PC-3 (cell line): ENCODE measurements at regions not wholly inside any gene's neighbourhood (a gene's known extent, or its start where the extent isn't known, plus 50 kb on each side); places are given as distances from the start of the nearest gene placed in this dataset.

Experiments used
- ATAC-seq: fragments of 200-7000 bp; cut with Tn5 transposase; 2 replicates; pipeline ENCODE4 v1.9.1; 2020; ENCODE audit warnings: mild to moderate bottlenecking, moderate library complexity
- BruUV-seq: library from RNA; stranded (reverse); fragments of 400-500 nt; replicated peaks from 2 replicates; lab custom pipeline; 2021; lab: Mats Ljungman, UMichigan
- CTCF ChIA-PET: fragments of 300-600 bp; sonication (Branson Sonifier 250); formaldehyde crosslinking; loops from one replicate; lab custom pipeline; 2022; ENCODE audit warnings: antibody characterized with exemption; lab: Charles Lee
- POLR2A ChIA-PET: fragments of 300-600 bp; sonication (Branson Sonifier 250); formaldehyde crosslinking; loops from one replicate; lab custom pipeline; 2022; ENCODE audit warnings: antibody characterized with exemption; ENCODE audit not compliant: unreplicated experiment; lab: Charles Lee
- DNase-seq: peaks from one replicate; pipeline ENCODE4 v3.0.0-alpha.2; 2015
- H2AFZ ChIP-seq: fragments of 300-600 bp; sonication (generic); 2 replicates; pipeline ENCODE4 v1.6.0; 2016; ENCODE audit warnings: antibody characterized with exemption, low read length
- H3F3A ChIP-seq: fragments of 300-600 bp; sonication (generic); one replicate; pipeline ENCODE4 v1.6.0; 2017; ENCODE audit warnings: antibody characterized with exemption, low read length, control low read depth, mild to moderate bottlenecking; ENCODE audit not compliant: unreplicated experiment
- H3K27ac ChIP-seq: fragments of 300-600 bp; sonication (generic); 2 replicates; pipeline ENCODE4 v1.5.1; 2016; ENCODE audit warnings: mild to moderate bottlenecking, low read length
- H3K27me3 ChIP-seq: fragments of 300-600 bp; sonication (generic); 2 replicates; pipeline ENCODE4 v1.6.1; 2016; ENCODE audit warnings: low read length, mixed read lengths
- H3K36me3 ChIP-seq: fragments of 300-600 bp; sonication (generic); 2 replicates; pipeline ENCODE4 v1.6.1; 2016; ENCODE audit warnings: low read depth, mixed run types, low read length, mixed read lengths
- H3K4me1 ChIP-seq: fragments of 300-600 bp; sonication (generic); 2 replicates; pipeline ENCODE4 v1.5.1; 2016; ENCODE audit warnings: low read length; ENCODE audit not compliant: insufficient read depth
- H3K4me2 ChIP-seq: fragments of 300-600 bp; sonication (generic); 2 replicates; pipeline ENCODE4 v1.6.0; 2016; ENCODE audit warnings: low read length
- H3K4me3 ChIP-seq: fragments of 300-600 bp; sonication (generic); 2 replicates; pipeline ENCODE4 v1.5.1; 2016; ENCODE audit warnings: mild to moderate bottlenecking, low read length, mixed read lengths
- H3K79me2 ChIP-seq: fragments of 300-600 bp; sonication (generic); 2 replicates; pipeline ENCODE4 v1.6.1; 2017; ENCODE audit warnings: low read length, mixed read lengths
- H3K9ac ChIP-seq: fragments of 300-600 bp; sonication (generic); 2 replicates; pipeline ENCODE4 v1.6.0; 2016; ENCODE audit warnings: mild to moderate bottlenecking, low read length
- H3K9me2 ChIP-seq: fragments of 300-600 bp; sonication (generic); replicated peaks from 2 replicates; pipeline ENCODE4 v1.6.1; 2016; ENCODE audit warnings: mixed run types, low read length, mixed read lengths
- H3K9me3 ChIP-seq: fragments of 300-600 bp; sonication (generic); 2 replicates; pipeline ENCODE4 v1.6.1; 2016; ENCODE audit warnings: low read length, mixed read lengths
- H4K20me1 ChIP-seq: fragments of 300-600 bp; sonication (generic); 2 replicates; pipeline ENCODE4 v1.6.1; 2016; ENCODE audit warnings: low read length, mixed read lengths
- EZH2 ChIP-seq: fragments of 300-600 bp; sonication (generic); IDR thresholded peaks from one replicate; pipeline ENCODE4 v1.6.1; 2017; ENCODE audit warnings: antibody characterized with exemption, mild to moderate bottlenecking, low read length; ENCODE audit not compliant: unreplicated experiment
- EZH2phosphoT487 ChIP-seq: fragments of 300-600 bp; sonication (generic); IDR thresholded peaks from 2 replicates; pipeline ENCODE4 v1.6.1; 2018; ENCODE audit warnings: mild to moderate bottlenecking, antibody characterized with exemption, low read length, borderline replicate concordance
- intact Hi-C: fragments of 100-400 bp; cut with micrococcal nuclease; formaldehyde crosslinking; loops from 2 replicates; pipeline ENCODE4 v1.9.0; 2023
- TF ChIP-seq, protein P1 (sequence below): fragments of 300-600 bp; sonication (generic); conservative IDR thresholded peaks from 2 replicates; pipeline ENCODE4 v1.5.1; 2017; ENCODE audit warnings: antibody characterized with exemption, low read depth, mild to moderate bottlenecking, low read length

- no peaks in the 10 kb centered on the region for H3K9me3 ChIP-seq
- H3F3A ChIP-seq = no peaks in the 10 kb centered on the region
- ChIA-PET POLR2A (no interaction called here), CTCF (no interaction called here)
- H3K79me2 ChIP-seq = no peaks in the 10 kb centered on the region
- no peak for DNase-seq
- no TSS peak for BruUV-seq
- H3K27me3 ChIP-seq = no peaks in the 10 kb centered on the region
- H2AFZ ChIP-seq = no peak overlapping the region
- no peak overlapping the region for H3K4me2 ChIP-seq
- no peaks in the 10 kb centered on the region for H3K36me3 ChIP-seq
- intact Hi-C loops = no loop called here
- H3K4me3 ChIP-seq = no peak overlapping the region
- no peak overlapping the region for H3K27ac ChIP-seq
- no peaks in the 10 kb centered on the region for H3K9me2 ChIP-seq
- ATAC-seq = no peak
- TF ChIP-seq EZH2 (no peak), EZH2phosphoT487 (no peak)
- TF ChIP-seq, protein P1, sequence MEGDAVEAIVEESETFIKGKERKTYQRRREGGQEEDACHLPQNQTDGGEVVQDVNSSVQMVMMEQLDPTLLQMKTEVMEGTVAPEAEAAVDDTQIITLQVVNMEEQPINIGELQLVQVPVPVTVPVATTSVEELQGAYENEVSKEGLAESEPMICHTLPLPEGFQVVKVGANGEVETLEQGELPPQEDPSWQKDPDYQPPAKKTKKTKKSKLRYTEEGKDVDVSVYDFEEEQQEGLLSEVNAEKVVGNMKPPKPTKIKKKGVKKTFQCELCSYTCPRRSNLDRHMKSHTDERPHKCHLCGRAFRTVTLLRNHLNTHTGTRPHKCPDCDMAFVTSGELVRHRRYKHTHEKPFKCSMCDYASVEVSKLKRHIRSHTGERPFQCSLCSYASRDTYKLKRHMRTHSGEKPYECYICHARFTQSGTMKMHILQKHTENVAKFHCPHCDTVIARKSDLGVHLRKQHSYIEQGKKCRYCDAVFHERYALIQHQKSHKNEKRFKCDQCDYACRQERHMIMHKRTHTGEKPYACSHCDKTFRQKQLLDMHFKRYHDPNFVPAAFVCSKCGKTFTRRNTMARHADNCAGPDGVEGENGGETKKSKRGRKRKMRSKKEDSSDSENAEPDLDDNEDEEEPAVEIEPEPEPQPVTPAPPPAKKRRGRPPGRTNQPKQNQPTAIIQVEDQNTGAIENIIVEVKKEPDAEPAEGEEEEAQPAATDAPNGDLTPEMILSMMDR = no peak
- H3K9ac ChIP-seq = no peak overlapping the region
- H4K20me1 ChIP-seq = no peaks in the 10 kb centered on the region
- peaks cover 7% of the 10 kb centered on the region; the same call in 1 of the 2 replicates for H3K4me1 ChIP-seq
These were observed 399.2 kb upstream of the SEMA3D start for GRCh38 chr7:85586091-85586490.

- BruUV-seq = no TSS peak
- H3K27ac ChIP-seq = no peak overlapping the region
- no peak for DNase-seq
- no peaks in the 10 kb centered on the region for H3K9me3 ChIP-seq
- POLR2A ChIA-PET = no interaction called here
- no peak for ATAC-seq
- TF ChIP-seq, protein P1 = no peak
- TF ChIP-seq EZH2 (no peak), EZH2phosphoT487 (no peak)
- no peak overlapping the region for H3K4me3 ChIP-seq
- H3K9ac ChIP-seq = no peak overlapping the region
- no peaks in the 10 kb centered on the region for H3K79me2 ChIP-seq
- no peak overlapping the region for H2AFZ ChIP-seq
- no peaks in the 10 kb centered on the region for H3K36me3 ChIP-seq
- no peaks in the 10 kb centered on the region for H4K20me1 ChIP-seq
- no peak overlapping the region for H3K4me2 ChIP-seq
- no peaks in the 10 kb centered on the region for H3F3A ChIP-seq
- CTCF ChIA-PET = no interaction called here
- H3K4me1 ChIP-seq = peaks cover 5% of the 10 kb centered on the region; the same call in 1 of the 2 replicates
- intact Hi-C loops = no loop called here
- H3K9me2 ChIP-seq = no peaks in the 10 kb centered on the region
- H3K27me3 ChIP-seq = no peaks in the 10 kb centered on the region
These were observed 396.5 kb upstream of the SEMA3D start for GRCh38 chr7:85583131-85583953.

DNA sequence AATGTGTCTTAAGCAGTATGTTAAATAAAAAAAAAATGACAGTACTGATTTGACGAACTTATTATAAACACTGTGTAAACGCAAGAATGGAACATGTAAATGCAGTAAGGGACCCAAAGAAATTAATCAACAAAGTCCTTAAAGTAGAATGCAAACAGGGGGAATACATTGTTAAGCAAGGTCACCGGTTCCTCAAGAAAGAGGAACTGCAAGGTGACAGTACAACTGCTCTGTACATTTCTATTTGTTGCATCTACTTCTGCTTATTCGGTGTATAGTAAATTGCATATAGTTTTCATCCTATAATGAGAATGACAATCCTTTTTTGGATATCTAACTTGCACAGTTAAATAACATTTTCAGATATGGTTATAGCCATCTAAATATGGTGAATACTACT lies 387.0 kb upstream of the SEMA3D start:
- no peaks in the 10 kb centered on the region for H3K9me2 ChIP-seq
- no peak for DNase-seq
- no peaks in the 10 kb centered on the region for H3K79me2 ChIP-seq
- BruUV-seq = no TSS peak
- no peaks in the 10 kb centered on the region for H3F3A ChIP-seq
- no peaks in the 10 kb centered on the region for H3K4me1 ChIP-seq
- no peaks in the 10 kb centered on the region for H4K20me1 ChIP-seq
- H3K36me3 ChIP-seq = no peaks in the 10 kb centered on the region
- ChIA-PET POLR2A (no interaction called here), CTCF (no interaction called here)
- no peaks in the 10 kb centered on the region for H3K27me3 ChIP-seq
- no peak overlapping the region for H3K4me3 ChIP-seq
- no peak overlapping the region for H2AFZ ChIP-seq
- intact Hi-C loops = no loop called here
- no peak overlapping the region for H3K4me2 ChIP-seq
- TF ChIP-seq, protein P1 = no peak
- no peak for TF ChIP-seq EZH2phosphoT487
- TF ChIP-seq EZH2 = no peak
- H3K9ac ChIP-seq = no peak overlapping the region
- no peak for ATAC-seq
- H3K9me3 ChIP-seq = no peaks in the 10 kb centered on the region
- H3K27ac ChIP-seq = no peak overlapping the region
